HG02642 (cell line): ENCODE measurements at regions not wholly inside any gene's neighbourhood (a gene's known extent, or its start where the extent isn't known, plus 50 kb on each side); places are given as distances from the start of the nearest gene placed in this dataset.

Source experiments
- ATAC-seq: cut with Tn5 transposase; IDR thresholded peaks from one replicate; pipeline ENCODE4 v1.9.1; 2021; ENCODE audit warnings: mild to moderate bottlenecking; ENCODE audit not compliant: unreplicated experiment, poor library complexity

- no peak for ATAC-seq
These were observed 283.4 kb downstream of the GRIN2B start for GRCh38 chr12:13697973-13698372.

- no peak for ATAC-seq
These were observed 285.6 kb downstream of the GRIN2B start for GRCh38 chr12:13695781-13696180.

GRCh38 chr12:13692332-13692731 is 289.1 kb downstream of the GRIN2B start:
- no peak for ATAC-seq

GRCh38 chr12:13691598-13691997 is 289.8 kb downstream of the GRIN2B start:
- ATAC-seq, result no peak

- ATAC-seq, result no peak
These were observed 293.8 kb downstream of the GRIN2B start for GRCh38 chr12:13687633-13688032.

GRCh38 chr12:13686260-13686659 is 295.1 kb downstream of the GRIN2B start:
- no peak for ATAC-seq

- no peak for ATAC-seq
These were observed 300.5 kb downstream of the GRIN2B start for GRCh38 chr12:13680916-13681315.

- ATAC-seq, result no peak
These were observed 304.5 kb downstream of the GRIN2B start for GRCh38 chr12:13676880-13677279.

- no peak for ATAC-seq
These were observed 311.0 kb downstream of the GRIN2B start for GRCh38 chr12:13670285-13670866.

- no peak for ATAC-seq
These were observed 312.5 kb downstream of the GRIN2B start for GRCh38 chr12:13668880-13669279.

GRCh38 chr12:13666806-13667205 is 314.6 kb downstream of the GRIN2B start:
- no peak for ATAC-seq

- ATAC-seq, result no peak
These were observed 320.2 kb downstream of the GRIN2B start for GRCh38 chr12:13661005-13661887.

GRCh38 chr12:13654456-13654855 is 326.9 kb downstream of the GRIN2B start:
- no peak for ATAC-seq

GRCh38 chr12:13652105-13652504 is 329.3 kb downstream of the GRIN2B start:
- no peak for ATAC-seq

GRCh38 chr12:13635709-13636108 is 345.7 kb downstream of the GRIN2B start:
- ATAC-seq, result no peak

GRCh38 chr12:13631873-13632272 is 349.5 kb downstream of the GRIN2B start:
- no peak for ATAC-seq

GRCh38 chr12:13630354-13630753 is 351.0 kb downstream of the GRIN2B start:
- ATAC-seq, result no peak

- no peak for ATAC-seq
These were observed 353.3 kb downstream of the GRIN2B start for GRCh38 chr12:13628067-13628466.

- ATAC-seq, result no peak
These were observed 353.9 kb downstream of the GRIN2B start for GRCh38 chr12:13627536-13627935.

- no peak for ATAC-seq
These were observed 368.1 kb downstream of the GRIN2B start for GRCh38 chr12:13613297-13613696.

GRCh38 chr12:13609894-13610679 is 371.3 kb downstream of the GRIN2B start:
- no peak for ATAC-seq
